MCF 10A (cell line): ENCODE measurements at regions not wholly inside any gene's neighbourhood (a gene's known extent, or its start where the extent isn't known, plus 50 kb on each side); places are given as distances from the start of the nearest gene placed in this dataset.

Source experiments
- BruUV-seq: library from RNA; stranded (reverse); fragments of 400-500 nt; replicated peaks from 2 replicates; lab custom pipeline; 2021; lab: Mats Ljungman, UMichigan
- CTCF ChIA-PET: fragments of 300-600 bp; sonication (Branson Sonifier 250); formaldehyde crosslinking; extraction: SDS; loops from one replicate; lab custom pipeline; 2021; ENCODE audit warnings: antibody characterized with exemption, inconsistent platforms; lab: Yijun Ruan, JAX
- POLR2A ChIA-PET: fragments of 300-600, 350-650 bp; sonication (Branson Sonifier 250); formaldehyde crosslinking; extraction: SDS; loops from one replicate; lab custom pipeline; 2020; ENCODE audit warnings: antibody characterized with exemption, inconsistent platforms; lab: Yijun Ruan, JAX
- DNase-seq: peaks from one replicate; pipeline ENCODE4 v3.0.0-alpha.2; 2018; ENCODE audit not compliant: unreplicated experiment
- H3K27ac Mint-ChIP-seq: one replicate; pipeline ENCODE4 v1.8.0; 2022; ENCODE audit warnings: mild to moderate bottlenecking, low read depth, mixed read lengths; ENCODE audit not compliant: unreplicated experiment
- H3K27me3 Mint-ChIP-seq: one replicate; pipeline ENCODE4 v1.8.0; 2022; ENCODE audit warnings: mixed read lengths; ENCODE audit not compliant: insufficient read depth, unreplicated experiment
- H3K36me3 Mint-ChIP-seq: one replicate; pipeline ENCODE4 v1.8.0; 2022; ENCODE audit warnings: mild to moderate bottlenecking, moderate library complexity, mixed read lengths; ENCODE audit not compliant: insufficient read depth, unreplicated experiment
- H3K4me1 Mint-ChIP-seq: one replicate; pipeline ENCODE4 v1.8.0; 2022; ENCODE audit warnings: mixed read lengths; ENCODE audit not compliant: insufficient read depth, unreplicated experiment
- H3K4me3 Mint-ChIP-seq: one replicate; pipeline ENCODE4 v1.8.0; 2022; ENCODE audit warnings: mild to moderate bottlenecking, moderate library complexity, mixed read lengths; ENCODE audit not compliant: unreplicated experiment
- H3K9me3 Mint-ChIP-seq: one replicate; pipeline ENCODE4 v1.8.0; 2022; ENCODE audit warnings: mixed read lengths; ENCODE audit not compliant: unreplicated experiment
- CTCF ChIP-seq: fragments of 200-600 bp; IDR thresholded peaks from one replicate; pipeline ENCODE4 v1.8.0; 2022; ENCODE audit warnings: antibody characterized with exemption, mild to moderate bottlenecking; ENCODE audit not compliant: unreplicated experiment
- intact Hi-C: fragments of 100-400 bp; cut with micrococcal nuclease; formaldehyde crosslinking; loops from 2 replicates; pipeline ENCODE4 v1.14.1; 2022

- Mint-ChIP-seq H3K4me3 (no peak overlapping the region), H3K36me3 (no peaks in the 10 kb centered on the region), H3K4me1 (no peaks in the 10 kb centered on the region), H3K27ac (no peak overlapping the region), H3K27me3 (no peaks in the 10 kb centered on the region), H3K9me3 (no peaks in the 10 kb centered on the region)
- ChIA-PET POLR2A (no interaction called here), CTCF (no interaction called here)
- DNase-seq: no peak
- no TSS peak for BruUV-seq
- intact Hi-C loops: no loop called here
- no peak for TF ChIP-seq CTCF
Measured at GRCh38 chr2:83916559-83916958, 542.5 kb downstream of the SUCLG1 start.

DNA sequence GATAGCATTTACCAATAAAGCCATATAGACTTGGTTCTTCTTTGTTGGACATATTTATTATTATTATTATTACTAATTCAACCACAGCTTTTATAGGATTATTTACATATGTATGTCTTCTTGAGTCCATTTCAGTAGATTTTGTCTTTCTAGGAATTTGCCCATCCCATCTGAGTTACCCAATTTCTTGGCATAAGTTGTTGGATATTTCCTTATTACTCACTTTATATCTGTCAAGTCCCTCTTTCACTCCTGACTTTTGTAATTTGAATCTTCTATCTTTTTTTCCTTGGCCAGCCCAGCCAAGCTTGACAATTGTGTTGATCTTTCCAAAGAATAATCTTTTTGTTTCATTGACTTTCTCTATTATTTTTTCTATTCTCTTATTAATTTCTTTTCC, 543.7 kb downstream of the SUCLG1 start:
- no TSS peak for BruUV-seq
- DNase-seq: peak; percentile 59
- no peak overlapping the region for H3K4me3 Mint-ChIP-seq

GRCh38 chr2:83908750-83909149, 550.3 kb downstream of the SUCLG1 start:
- H3K27ac Mint-ChIP-seq: no peak overlapping the region
- H3K4me3 Mint-ChIP-seq: no peak overlapping the region
- ChIA-PET POLR2A (no interaction called here), CTCF (no interaction called here)
- no peaks in the 10 kb centered on the region for H3K4me1 Mint-ChIP-seq
- TF ChIP-seq CTCF: no peak
- no TSS peak for BruUV-seq
- intact Hi-C loops: no loop called here
- no peaks in the 10 kb centered on the region for H3K9me3 Mint-ChIP-seq
- H3K36me3 Mint-ChIP-seq: no peaks in the 10 kb centered on the region
- H3K27me3 Mint-ChIP-seq: no peaks in the 10 kb centered on the region
- no peak for DNase-seq

More for the DNA sequence above, 543.7 kb downstream of the SUCLG1 start:
- no peaks in the 10 kb centered on the region for H3K4me1 Mint-ChIP-seq
- H3K27ac Mint-ChIP-seq: no peak overlapping the region
- POLR2A ChIA-PET: interaction anchor here (0.8 to 1.0 kb wide), 2 partner anchors 15 to 18 kb away, joined by 3 to 4 read pairs; no protein-coding TSS in a partner anchor
- no peak for TF ChIP-seq CTCF
- CTCF ChIA-PET: interaction anchor here (0.6 kb wide), 1 partner anchor 146 kb away, joined by 3 read pairs; no protein-coding TSS in a partner anchor
- intact Hi-C loops: no loop called here
- H3K9me3 Mint-ChIP-seq: no peaks in the 10 kb centered on the region
- no peaks in the 10 kb centered on the region for H3K36me3 Mint-ChIP-seq
- H3K27me3 Mint-ChIP-seq: no peaks in the 10 kb centered on the region

GRCh38 chr2:83901317-83901716, 557.8 kb downstream of the SUCLG1 start:
- ChIA-PET CTCF (interaction anchor here (0.7 kb wide), 1 partner anchor 49 kb away, joined by 4 read pairs; no protein-coding TSS in a partner anchor), POLR2A (interaction anchor here (1.0 kb wide), 1 partner anchor 14 kb away, joined by 3 read pairs; no protein-coding TSS in a partner anchor)
- DNase-seq: no peak
- Mint-ChIP-seq H3K36me3 (no peaks in the 10 kb centered on the region), H3K27me3 (no peaks in the 10 kb centered on the region), H3K9me3 (no peaks in the 10 kb centered on the region), H3K27ac (no peak overlapping the region), H3K4me1 (peaks cover 14% of the 10 kb centered on the region), H3K4me3 (no peak overlapping the region)
- no peak for TF ChIP-seq CTCF
- no TSS peak for BruUV-seq
- intact Hi-C loops: no loop called here
